H9 (cell line): ENCODE measurements at regions not wholly inside any gene's neighbourhood (a gene's known extent, or its start where the extent isn't known, plus 50 kb on each side); places are given as distances from the start of the nearest gene placed in this dataset.

Experiments
- DNase-seq: peaks from one replicate; pipeline ENCODE4 v3.0.0-alpha.2; 2017
- H2AFZ ChIP-seq: one replicate; pipeline ENCODE4 v1.6.1; 2013; ENCODE audit warnings: mild to moderate bottlenecking, low read length, control low read depth, moderate library complexity
- H2AK5ac ChIP-seq: 2 replicates; pipeline ENCODE4 v1.6.1; 2013; ENCODE audit warnings: low read length, control low read depth, mixed read lengths; ENCODE audit not compliant: insufficient read length
- H2BK120ac ChIP-seq: one replicate; pipeline ENCODE4 v1.6.1; 2013; ENCODE audit warnings: low read depth, mild to moderate bottlenecking, low read length, control low read depth, inconsistent platforms; ENCODE audit not compliant: poor library complexity, severe bottlenecking
- H2BK12ac ChIP-seq: 2 replicates; pipeline ENCODE4 v1.6.1; 2013; ENCODE audit warnings: low read length, control low read depth, mixed read lengths, low read depth; ENCODE audit not compliant: insufficient read length
- H2BK15ac ChIP-seq: 2 replicates; pipeline ENCODE4 v1.6.1; 2013; ENCODE audit warnings: low read depth, low read length, control low read depth
- H2BK20ac ChIP-seq: one replicate; pipeline ENCODE4 v1.6.1; 2013; ENCODE audit warnings: low read depth, mild to moderate bottlenecking, low read length, control low read depth, inconsistent platforms; ENCODE audit not compliant: poor library complexity, severe bottlenecking
- H2BK5ac ChIP-seq: 2 replicates; pipeline ENCODE4 v1.6.1; 2013; ENCODE audit warnings: low read length, control low read depth, mixed read lengths; ENCODE audit not compliant: insufficient read length
- H3K14ac ChIP-seq: 2 replicates; pipeline ENCODE4 v1.6.1; 2013; ENCODE audit warnings: low read length, control low read depth; ENCODE audit not compliant: insufficient read depth
- H3K18ac ChIP-seq: 2 replicates; pipeline ENCODE4 v1.6.1; 2013; ENCODE audit warnings: low read depth, mild to moderate bottlenecking, mixed read lengths, low read length, control low read depth; ENCODE audit not compliant: insufficient read length
- H3K23ac ChIP-seq: 2 replicates; pipeline ENCODE4 v1.6.1; 2013; ENCODE audit warnings: low read length, control low read depth, mixed read lengths, low read depth; ENCODE audit not compliant: insufficient read length
- H3K23me2 ChIP-seq: 2 replicates; pipeline ENCODE4 v1.6.1; 2013; ENCODE audit warnings: low read depth, mild to moderate bottlenecking, mixed read lengths, low read length, control low read depth; ENCODE audit not compliant: insufficient read length, poor library complexity, severe bottlenecking
- H3K27ac ChIP-seq: 2 replicates; pipeline ENCODE4 v1.5.1; 2013; ENCODE audit warnings: low read length, control low read depth, mixed read lengths, low read depth; ENCODE audit not compliant: insufficient read length
- H3K27me3 ChIP-seq: 2 replicates; pipeline ENCODE4 v1.6.1; 2013; ENCODE audit warnings: low read length, control low read depth, inconsistent platforms; ENCODE audit not compliant: insufficient read depth
- H3K4ac ChIP-seq: 2 replicates; pipeline ENCODE4 v1.6.1; 2013; ENCODE audit warnings: low read depth, mild to moderate bottlenecking, control low read depth, inconsistent platforms, low read length, moderate library complexity
- H3K4me1 ChIP-seq: 2 replicates; pipeline ENCODE4 v1.6.1; 2013; ENCODE audit warnings: low read length, control low read depth, inconsistent platforms; ENCODE audit not compliant: insufficient read depth
- H3K4me2 ChIP-seq: 2 replicates; pipeline ENCODE4 v1.6.1; 2013; ENCODE audit warnings: low read length, control low read depth, mixed read lengths; ENCODE audit not compliant: insufficient read length, insufficient read depth
- H3K56ac ChIP-seq: 2 replicates; pipeline ENCODE4 v1.6.1; 2013; ENCODE audit warnings: low read depth, mild to moderate bottlenecking, mixed read lengths, low read length, control low read depth; ENCODE audit not compliant: insufficient read length
- H3K79me1 ChIP-seq: 2 replicates; pipeline ENCODE4 v1.6.1; 2013; ENCODE audit warnings: low read depth, mild to moderate bottlenecking, moderate library complexity, low read length, control low read depth, inconsistent platforms; ENCODE audit not compliant: insufficient read depth, poor library complexity, severe bottlenecking
- H3K79me2 ChIP-seq: 2 replicates; pipeline ENCODE4 v1.6.1; 2013; ENCODE audit warnings: low read length, control low read depth, inconsistent platforms; ENCODE audit not compliant: insufficient read depth
- H3K9ac ChIP-seq: 2 replicates; pipeline ENCODE4 v1.6.1; 2013; ENCODE audit warnings: low read length, control low read depth, mixed read lengths; ENCODE audit not compliant: insufficient read length; ENCODE audit errors: extremely low read depth
- H3K9me3 ChIP-seq: one replicate; pipeline ENCODE4 v1.6.1; 2013; ENCODE audit warnings: low read depth, low read length, inconsistent platforms; ENCODE audit not compliant: control insufficient read depth
- H3T11ph ChIP-seq: one replicate; pipeline ENCODE4 v1.6.1; 2013; ENCODE audit warnings: mild to moderate bottlenecking, low read length, control low read depth, inconsistent platforms
- H4K20me1 ChIP-seq: one replicate; pipeline ENCODE4 v1.6.1; 2013; ENCODE audit not compliant: control insufficient read depth, insufficient read length, insufficient read depth
- H4K5ac ChIP-seq: 2 replicates; pipeline ENCODE4 v1.6.1; 2013; ENCODE audit warnings: low read depth, mild to moderate bottlenecking, mixed read lengths, low read length, control low read depth; ENCODE audit not compliant: insufficient read length
- H4K8ac ChIP-seq: replicated peaks from 2 replicates; pipeline ENCODE4 v1.6.1; 2013; ENCODE audit warnings: low read length, control low read depth, mixed read lengths, low read depth; ENCODE audit not compliant: insufficient read length
- H4K91ac ChIP-seq: 2 replicates; pipeline ENCODE4 v1.6.1; 2013; ENCODE audit warnings: low read depth, mild to moderate bottlenecking, moderate library complexity, mixed read lengths, low read length, control low read depth; ENCODE audit not compliant: insufficient read length
- H3K27ac Mint-ChIP-seq, 3 experiments: 2 replicates in 2 of 3; 3 replicates in 1 of 3; pipeline ENCODE4 v1.8.0; 2020 to 2021; ENCODE audit warnings: mixed read lengths in 3 of 3, mild to moderate bottlenecking in 1 of 3, moderate library complexity in 1 of 3
- H3K27me3 Mint-ChIP-seq: 2 replicates; pipeline ENCODE4 v1.8.0; 2021; ENCODE audit warnings: low read depth, mild to moderate bottlenecking, moderate library complexity, mixed read lengths
- H3K36me3 Mint-ChIP-seq, 3 experiments: 2 replicates in 2 of 3; 3 replicates in 1 of 3; pipeline ENCODE4 v1.8.0; 2020 to 2021; ENCODE audit warnings: low read depth in 3 of 3, mixed read lengths in 3 of 3; ENCODE audit not compliant: insufficient read depth in 1 of 3
- H3K4me1 Mint-ChIP-seq, 2 experiments: 2 replicates each; pipeline ENCODE4 v1.8.0; 2020; ENCODE audit warnings: mixed read lengths in 2 of 2
- H3K4me3 Mint-ChIP-seq, 2 experiments: 2 replicates in 1 of 2; 3 replicates in 1 of 2; pipeline ENCODE4 v1.8.0; 2020 to 2021; ENCODE audit warnings: mild to moderate bottlenecking in 2 of 2, mixed read lengths in 2 of 2, moderate library complexity in 1 of 2
- H3K9me3 Mint-ChIP-seq, 2 experiments: 2 replicates in 1 of 2; 3 replicates in 1 of 2; pipeline ENCODE4 v1.8.0; 2020; ENCODE audit warnings: mild to moderate bottlenecking in 2 of 2, mixed read lengths in 2 of 2, moderate library complexity in 1 of 2
- WGBS: extraction: QIAGEN DNeasy Blood & Tissue Kit; methylation state at CpG from one replicate; pipeline ENCODE4 v1.1.7; 2013; ENCODE audit warnings: missing lambda C conversion rate, low lambda C conversion rate, mixed read lengths; ENCODE audit not compliant: insufficient read length; ENCODE audit errors: extremely low coverage; 5-methylcytosine and 5-hydroxymethylcytosine counted together
- TF ChIP-seq, protein P1 (sequence below): fragments of 200-600 bp; sonication (generic); conservative IDR thresholded peaks from 3 replicates; pipeline ENCODE4 v1.8.0; 2021; ENCODE audit warnings: antibody characterized with exemption, mild to moderate bottlenecking

DNA sequence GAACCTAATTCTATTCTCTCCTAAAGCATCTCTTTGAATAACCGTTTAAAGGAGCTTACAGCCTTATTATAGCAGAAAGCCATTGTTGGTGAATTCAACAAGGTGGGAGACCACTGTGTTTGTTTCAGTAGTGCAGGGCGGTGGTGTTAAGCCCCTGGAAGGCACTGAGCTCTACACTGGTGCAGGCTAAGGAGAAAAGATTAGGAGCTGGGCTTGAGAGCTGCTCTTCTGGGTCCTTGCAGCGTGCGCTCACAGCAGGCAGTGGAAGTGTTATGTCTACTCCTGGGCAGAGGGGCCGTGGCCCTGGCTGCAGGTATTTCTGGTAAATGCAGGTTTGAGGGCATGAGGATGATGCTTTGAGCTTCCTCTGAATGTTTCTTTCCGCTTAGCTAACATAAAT is 361.2 kb downstream of the RNF144B start:
- no peaks in the 10 kb centered on the region for H4K20me1 ChIP-seq
- H3T11ph ChIP-seq: no peak overlapping the region
- no peaks in the 10 kb centered on the region for H3K79me1 ChIP-seq
- H3K4me3 Mint-ChIP-seq: no peak overlapping the region
- H2AK5ac ChIP-seq: no peak overlapping the region
- H3K27me3 Mint-ChIP-seq: no peaks in the 10 kb centered on the region
- H3K4me2 ChIP-seq: no peak overlapping the region
- H2BK15ac ChIP-seq: no peak overlapping the region
- no peaks in the 10 kb centered on the region for H3K9me3 ChIP-seq
- H3K4me1 ChIP-seq: peaks cover 2% of the 10 kb centered on the region; the same call in 1 of the 2 replicates
- no peaks in the 10 kb centered on the region for H3K79me2 ChIP-seq
- no peak overlapping the region for H2BK20ac ChIP-seq
- H3K4ac ChIP-seq: no peak overlapping the region
- no peak overlapping the region for H3K14ac ChIP-seq
- H2BK12ac ChIP-seq: no peak overlapping the region
- no peak overlapping the region for H2BK5ac ChIP-seq
- no peak overlapping the region for H3K27ac ChIP-seq
- WGBS: no CpG with 5 or more reads among the region's 6 CpGs
- no peaks in the 10 kb centered on the region for H3K23me2 ChIP-seq
- H3K18ac ChIP-seq: no peak overlapping the region
- H3K36me3 Mint-ChIP-seq: no peaks in the 10 kb centered on the region
- H4K8ac ChIP-seq: no peak overlapping the region
- H2AFZ ChIP-seq: no peak overlapping the region
- no peak for DNase-seq
- H3K27me3 ChIP-seq: no peaks in the 10 kb centered on the region
- no peak overlapping the region for H4K5ac ChIP-seq
- H3K9me3 Mint-ChIP-seq: no peaks in the 10 kb centered on the region; a peak in 1 of 5 replicates
- H2BK120ac ChIP-seq: no peak overlapping the region
- no peak overlapping the region for H3K23ac ChIP-seq
- no peak overlapping the region for H3K56ac ChIP-seq
- no peak overlapping the region for H4K91ac ChIP-seq
- peak overlapping the region in 2 of 3 experiments; percentile 16 to 84; a peak in 3 of 7 replicates for H3K27ac Mint-ChIP-seq
- no peak overlapping the region for H3K9ac ChIP-seq
- TF ChIP-seq, protein P1, sequence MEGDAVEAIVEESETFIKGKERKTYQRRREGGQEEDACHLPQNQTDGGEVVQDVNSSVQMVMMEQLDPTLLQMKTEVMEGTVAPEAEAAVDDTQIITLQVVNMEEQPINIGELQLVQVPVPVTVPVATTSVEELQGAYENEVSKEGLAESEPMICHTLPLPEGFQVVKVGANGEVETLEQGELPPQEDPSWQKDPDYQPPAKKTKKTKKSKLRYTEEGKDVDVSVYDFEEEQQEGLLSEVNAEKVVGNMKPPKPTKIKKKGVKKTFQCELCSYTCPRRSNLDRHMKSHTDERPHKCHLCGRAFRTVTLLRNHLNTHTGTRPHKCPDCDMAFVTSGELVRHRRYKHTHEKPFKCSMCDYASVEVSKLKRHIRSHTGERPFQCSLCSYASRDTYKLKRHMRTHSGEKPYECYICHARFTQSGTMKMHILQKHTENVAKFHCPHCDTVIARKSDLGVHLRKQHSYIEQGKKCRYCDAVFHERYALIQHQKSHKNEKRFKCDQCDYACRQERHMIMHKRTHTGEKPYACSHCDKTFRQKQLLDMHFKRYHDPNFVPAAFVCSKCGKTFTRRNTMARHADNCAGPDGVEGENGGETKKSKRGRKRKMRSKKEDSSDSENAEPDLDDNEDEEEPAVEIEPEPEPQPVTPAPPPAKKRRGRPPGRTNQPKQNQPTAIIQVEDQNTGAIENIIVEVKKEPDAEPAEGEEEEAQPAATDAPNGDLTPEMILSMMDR: no peak
- H3K4me1 Mint-ChIP-seq: peaks cover 35 to 41% of the 10 kb centered on the region in 2 experiments
